ENCODE measurements at regions not wholly inside any gene's neighbourhood (a gene's known extent, or its start where the extent isn't known, plus 50 kb on each side); places are given as distances from the start of the nearest gene placed in this dataset.

DNA sequence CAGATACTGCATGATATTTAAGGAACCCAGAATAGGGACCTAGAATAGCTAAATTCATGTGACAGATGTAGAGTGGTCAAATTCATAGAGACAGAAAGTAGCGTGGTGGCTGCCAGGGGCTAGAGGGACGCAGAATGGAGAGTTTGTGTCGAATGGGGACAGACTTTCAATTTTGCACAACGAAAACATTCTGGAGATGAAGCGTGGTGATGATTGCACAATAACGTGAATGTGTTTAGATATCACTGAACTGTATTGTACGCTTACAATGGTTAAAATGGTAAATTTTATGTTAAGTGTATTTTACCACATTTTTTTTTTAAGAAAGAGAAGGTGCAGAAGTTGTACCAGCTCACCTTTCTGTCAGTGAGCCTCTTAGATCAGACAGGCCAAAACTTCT, 137.8 kb upstream of the TNS3 start:
- H3K27me3 Mint-ChIP-seq (ENCODE audit: low read depth) = peaks cover 6% of the 10 kb centered on the region
- H3K9me3 Mint-ChIP-seq = no peaks in the 10 kb centered on the region
- H3K27ac Mint-ChIP-seq = peak overlapping the region; percentile 31 to 91 (median 72)
- TF ChIP-seq, protein P1, sequence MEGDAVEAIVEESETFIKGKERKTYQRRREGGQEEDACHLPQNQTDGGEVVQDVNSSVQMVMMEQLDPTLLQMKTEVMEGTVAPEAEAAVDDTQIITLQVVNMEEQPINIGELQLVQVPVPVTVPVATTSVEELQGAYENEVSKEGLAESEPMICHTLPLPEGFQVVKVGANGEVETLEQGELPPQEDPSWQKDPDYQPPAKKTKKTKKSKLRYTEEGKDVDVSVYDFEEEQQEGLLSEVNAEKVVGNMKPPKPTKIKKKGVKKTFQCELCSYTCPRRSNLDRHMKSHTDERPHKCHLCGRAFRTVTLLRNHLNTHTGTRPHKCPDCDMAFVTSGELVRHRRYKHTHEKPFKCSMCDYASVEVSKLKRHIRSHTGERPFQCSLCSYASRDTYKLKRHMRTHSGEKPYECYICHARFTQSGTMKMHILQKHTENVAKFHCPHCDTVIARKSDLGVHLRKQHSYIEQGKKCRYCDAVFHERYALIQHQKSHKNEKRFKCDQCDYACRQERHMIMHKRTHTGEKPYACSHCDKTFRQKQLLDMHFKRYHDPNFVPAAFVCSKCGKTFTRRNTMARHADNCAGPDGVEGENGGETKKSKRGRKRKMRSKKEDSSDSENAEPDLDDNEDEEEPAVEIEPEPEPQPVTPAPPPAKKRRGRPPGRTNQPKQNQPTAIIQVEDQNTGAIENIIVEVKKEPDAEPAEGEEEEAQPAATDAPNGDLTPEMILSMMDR (IDR thresholded peaks at IDR 0.05; ENCODE audit: unreplicated experiment in 3 of 3) = no peak
- H3K36me3 Mint-ChIP-seq (ENCODE audit: low read depth) = no peaks in the 10 kb centered on the region
- peaks cover 41% of the 10 kb centered on the region for H3K4me1 Mint-ChIP-seq
- no peak overlapping the region for H3K4me3 Mint-ChIP-seq

DNA sequence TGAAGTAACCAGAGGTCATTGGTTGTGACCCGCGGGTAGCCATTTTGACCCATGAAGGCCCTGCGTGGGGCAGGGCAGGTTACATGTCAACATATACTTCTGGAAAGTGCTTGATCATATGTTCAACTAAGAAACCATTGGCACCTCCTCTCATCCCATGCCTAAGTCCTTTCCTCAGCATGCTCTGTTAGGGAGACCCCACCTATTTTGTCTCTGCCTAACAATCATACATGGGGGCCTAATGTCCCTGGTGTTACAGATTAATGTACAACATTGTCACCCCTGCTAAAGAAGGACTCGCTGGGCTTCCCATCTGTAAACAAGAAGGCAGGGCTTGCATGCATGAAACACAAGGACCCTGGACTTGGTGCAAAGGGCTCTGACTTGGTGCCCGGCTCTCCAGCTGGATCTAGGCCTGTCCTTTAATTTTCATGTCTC, 133.7 kb upstream of the TNS3 start:
- Mint-ChIP-seq H3K4me1 (peaks cover 26% of the 10 kb centered on the region), H3K27me3 (ENCODE audit: low read depth) (peaks cover 1% of the 10 kb centered on the region), H3K4me3 (no peak overlapping the region), H3K27ac (no peak overlapping the region), H3K9me3 (no peaks in the 10 kb centered on the region), H3K36me3 (ENCODE audit: low read depth) (no peaks in the 10 kb centered on the region)
- TF ChIP-seq, protein P1 (IDR thresholded peaks at IDR 0.05; ENCODE audit: unreplicated experiment in 3 of 3) = no peak

DNA sequence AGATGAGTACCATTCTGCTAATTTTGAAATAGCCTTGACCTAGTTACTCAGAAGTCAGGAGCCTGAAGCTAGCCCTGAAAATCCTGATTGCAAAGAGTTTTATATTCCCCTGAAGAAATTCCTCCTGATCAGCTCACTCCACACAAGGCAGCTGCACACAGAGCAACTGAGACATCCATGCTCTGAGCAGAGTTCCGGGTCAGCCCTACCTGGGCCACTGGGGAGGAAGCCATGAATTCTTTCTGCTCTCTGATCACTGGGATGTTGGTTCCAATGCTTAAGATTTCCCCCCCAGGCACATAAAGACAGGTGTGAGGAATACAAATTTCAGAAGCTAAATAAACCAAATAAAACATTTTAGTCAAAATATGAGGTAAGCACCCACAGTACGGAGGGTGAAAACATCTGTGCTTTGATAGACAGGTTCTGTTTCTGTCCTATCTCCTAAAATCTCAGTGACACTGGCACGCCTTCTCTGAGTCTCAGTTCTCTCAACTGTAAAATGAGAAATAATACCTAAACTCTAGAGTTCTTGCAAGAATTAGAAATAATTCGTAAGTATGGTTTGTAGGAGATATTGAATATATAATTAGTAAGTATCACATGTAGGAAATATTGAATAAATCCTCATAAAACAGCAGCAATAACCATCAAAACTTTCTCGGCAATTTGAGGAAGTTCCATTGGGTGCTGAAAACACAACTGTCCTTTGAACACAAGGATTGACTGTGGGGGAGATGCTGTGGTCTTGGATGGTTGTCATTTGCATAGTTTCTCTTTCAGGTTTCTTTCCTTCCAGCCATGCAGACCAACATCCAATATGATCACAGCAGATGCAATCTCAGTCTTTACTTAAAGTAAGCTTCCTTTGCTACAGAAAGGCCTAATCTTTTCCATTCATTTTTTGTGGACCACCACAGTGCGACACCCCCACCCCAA, 133.0 kb upstream of the TNS3 start:
- TF ChIP-seq, protein P1 (IDR thresholded peaks at IDR 0.05; ENCODE audit: unreplicated experiment in 3 of 3) = no peak
- peaks cover 20% of the 10 kb centered on the region for H3K4me1 Mint-ChIP-seq
- no peak overlapping the region for H3K4me3 Mint-ChIP-seq
- H3K27ac Mint-ChIP-seq = no peak overlapping the region
- H3K36me3 Mint-ChIP-seq (ENCODE audit: low read depth) = no peaks in the 10 kb centered on the region
- H3K9me3 Mint-ChIP-seq = no peaks in the 10 kb centered on the region
- H3K27me3 Mint-ChIP-seq (ENCODE audit: low read depth) = peaks cover 3% of the 10 kb centered on the region

DNA sequence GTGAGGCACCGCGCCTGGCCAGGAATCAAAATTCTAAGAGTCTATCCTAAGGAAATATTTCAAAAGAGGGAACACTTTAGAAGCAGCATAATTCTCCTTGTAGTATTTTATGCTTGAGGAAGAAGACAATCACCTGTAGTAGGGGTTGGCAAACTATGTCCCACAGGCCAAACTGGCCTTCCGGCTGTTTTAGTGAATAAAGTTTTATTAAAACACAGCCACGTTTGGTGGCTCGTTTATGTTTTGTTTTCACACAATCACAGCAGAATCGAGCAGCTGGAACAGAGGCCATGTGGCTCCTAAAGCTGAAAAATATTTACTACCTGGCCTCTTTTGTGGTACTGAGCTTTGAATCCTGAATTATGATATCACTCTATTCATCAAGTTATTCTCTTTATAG, 131.7 kb upstream of the TNS3 start:
- Mint-ChIP-seq H3K4me1 (peaks cover 18% of the 10 kb centered on the region), H3K4me3 (no peak overlapping the region), H3K27ac (no peak overlapping the region), H3K36me3 (ENCODE audit: low read depth) (no peaks in the 10 kb centered on the region), H3K9me3 (no peaks in the 10 kb centered on the region), H3K27me3 (ENCODE audit: low read depth) (peaks cover 3% of the 10 kb centered on the region)
- TF ChIP-seq, protein P1 (IDR thresholded peaks at IDR 0.05; ENCODE audit: unreplicated experiment in 3 of 3) = no peak

DNA sequence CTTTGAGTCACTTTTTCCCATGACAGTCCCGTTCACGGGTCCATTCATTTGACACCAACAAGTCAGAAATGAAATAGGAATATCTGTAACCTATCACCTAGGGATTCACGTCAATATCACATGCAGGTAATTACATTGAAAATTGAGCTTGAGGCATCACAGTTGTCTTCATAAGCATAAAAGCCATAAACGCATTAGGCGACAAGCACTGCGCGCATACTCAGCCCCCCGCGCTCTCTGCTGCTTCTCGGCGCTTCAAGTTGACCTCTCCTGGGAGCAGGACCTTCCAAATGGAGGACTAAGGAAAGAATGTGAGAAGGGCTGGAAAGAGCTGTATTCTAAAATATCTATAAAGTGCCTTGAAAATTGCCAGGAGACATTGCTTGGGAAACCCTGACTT, 130.5 kb upstream of the TNS3 start:
- H3K27ac Mint-ChIP-seq = no peak overlapping the region
- H3K27me3 Mint-ChIP-seq (ENCODE audit: low read depth) = peaks cover 3% of the 10 kb centered on the region
- no peak overlapping the region for H3K4me3 Mint-ChIP-seq
- no peaks in the 10 kb centered on the region for H3K36me3 Mint-ChIP-seq (ENCODE audit: low read depth)
- TF ChIP-seq, protein P1 (IDR thresholded peaks at IDR 0.05; ENCODE audit: unreplicated experiment in 3 of 3) = no peak
- H3K4me1 Mint-ChIP-seq = peaks cover 22% of the 10 kb centered on the region
- no peaks in the 10 kb centered on the region for H3K9me3 Mint-ChIP-seq

DNA sequence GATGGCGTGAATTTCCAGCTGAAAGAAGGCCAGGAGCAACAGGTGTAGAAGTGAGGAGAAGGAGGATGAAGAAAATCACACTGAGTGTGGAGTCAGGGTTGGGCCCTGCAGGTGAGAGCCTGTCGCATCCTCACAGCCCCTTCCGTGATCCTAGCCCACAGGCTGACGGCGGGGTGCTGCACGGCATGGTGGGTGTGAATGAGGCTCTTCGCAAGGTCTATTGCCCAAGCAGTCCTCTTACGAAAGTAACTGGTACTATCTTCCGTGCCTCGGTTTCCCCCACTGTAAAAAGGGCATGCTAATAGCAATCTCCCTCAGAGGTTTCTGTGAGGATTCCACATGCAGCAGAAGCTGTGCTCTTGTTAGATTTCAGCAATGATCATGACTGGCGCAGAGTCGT, 129.9 kb upstream of the TNS3 start:
- peaks cover 3% of the 10 kb centered on the region for H3K27me3 Mint-ChIP-seq (ENCODE audit: low read depth)
- no peaks in the 10 kb centered on the region for H3K9me3 Mint-ChIP-seq
- H3K27ac Mint-ChIP-seq = no peak overlapping the region
- H3K4me1 Mint-ChIP-seq = peaks cover 23% of the 10 kb centered on the region
- no peaks in the 10 kb centered on the region for H3K36me3 Mint-ChIP-seq (ENCODE audit: low read depth)
- TF ChIP-seq, protein P1 (IDR thresholded peaks at IDR 0.05; ENCODE audit: unreplicated experiment in 3 of 3) = no peak
- no peak overlapping the region for H3K4me3 Mint-ChIP-seq
